Gastroesophageal sphincter (tissue), 3 donors: ENCODE measurements at regions not wholly inside any gene's neighbourhood (a gene's known extent, or its start where the extent isn't known, plus 50 kb on each side); places are given as distances from the start of the nearest gene placed in this dataset.

ENCODE experiments used
- CTCF ChIP-seq, 4 experiments: fragments of 200-600 bp in 2 of 4; fragments of 450-650 bp in 2 of 4; sonication (generic) in 1 of 4; IDR thresholded peaks; one replicate each; pipeline ENCODE4 v1.5.1; 2017 to 2019; ENCODE audit warnings: antibody characterized with exemption in 4 of 4, mild to moderate bottlenecking in 2 of 4, moderate library complexity in 2 of 4
- EP300 ChIP-seq: sonication (generic); formaldehyde crosslinking; IDR thresholded peaks from one replicate; pipeline ENCODE4 v1.6.1; 2017; ENCODE audit warnings: antibody characterized with exemption, mild to moderate bottlenecking
- POLR2A ChIP-seq, 2 donors: fragments of 450-650 bp; IDR thresholded peaks; one replicate each; pipeline ENCODE4 v1.6.1; 2017; ENCODE audit warnings: antibody characterized with exemption in 2 of 2, mild to moderate bottlenecking in 2 of 2, moderate library complexity in 1 of 2

- no peak for TF ChIP-seq POLR2A (IDR thresholded peaks at IDR 0.05)
- TF ChIP-seq CTCF (IDR thresholded peaks at IDR 0.05) = no peak
- TF ChIP-seq EP300 = no peak
Observed at GRCh38 chr13:70183041-70183440, 74.8 kb upstream of the KLHL1 start.
